ENCODE measurements at regions not wholly inside any gene's neighbourhood (a gene's known extent, or its start where the extent isn't known, plus 50 kb on each side); places are given as distances from the start of the nearest gene placed in this dataset.

DNA sequence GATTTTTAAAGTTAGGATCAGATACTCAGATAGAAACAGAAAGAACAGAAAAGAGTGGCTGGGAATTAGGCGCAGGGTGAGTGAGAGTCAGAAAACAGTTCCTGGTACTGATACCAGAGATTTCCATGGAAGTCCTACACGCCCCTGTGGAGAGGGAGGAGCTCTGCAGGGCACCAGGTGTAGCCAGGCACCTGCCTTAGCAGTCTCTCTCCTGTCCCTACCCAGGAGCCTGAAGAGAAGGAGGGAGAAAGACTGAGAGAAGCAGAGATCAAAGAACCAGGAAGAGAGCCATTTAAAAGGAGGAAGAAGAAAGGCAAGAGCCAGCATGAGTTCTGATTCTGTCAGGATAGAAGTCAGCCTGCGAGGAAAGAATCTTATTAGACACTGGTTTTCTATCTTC lies 65.0 kb downstream of the CBLN1 start:
- TF ChIP-seq POLR2A (IDR thresholded peaks at IDR 0.05; ENCODE audit: low read depth, low read length) (no peak), POLR2AphosphoS5 (IDR thresholded peaks at IDR 0.05; ENCODE audit: low read depth, low read length) (no peak)

Measured in GM12892 (cell line).